ENCODE measurements at regions not wholly inside any gene's neighbourhood (a gene's known extent, or its start where the extent isn't known, plus 50 kb on each side); places are given as distances from the start of the nearest gene placed in this dataset.

GRCh38 chr1:58409336-58409735, 137.2 kb downstream of the OMA1 start:
- TF ChIP-seq JUNB (CRISPR knock-in tag; conservative IDR thresholded peaks at IDR 0.05) (no peak), CEBPB (tag; IDR thresholded peaks at IDR 0.05) (no peak), ZNF280B (CRISPR knock-in tag; IDR thresholded peaks at IDR 0.05) (no peak), EZH2 (IDR thresholded peaks at IDR 0.05; ENCODE audit: borderline replicate concordance, low read depth, low read length) (no peak), LARP7 (IDR thresholded peaks at IDR 0.05) (no peak), SAFB2 (IDR thresholded peaks at IDR 0.05; ENCODE audit: borderline replicate concordance, low read depth, low read length, severe bottlenecking) (no peak), MTA3 (IDR thresholded peaks at IDR 0.05; ENCODE audit: borderline replicate concordance) (no peak), ZNF75A (CRISPR knock-in tag; IDR thresholded peaks at IDR 0.05) (no peak), CTCF (IDR thresholded peaks at IDR 0.05 in 2 of 3, conservative IDR thresholded peaks at IDR 0.05 in 1 of 3; ENCODE audit: insufficient read depth in 2 of 3, low read depth in 1 of 3, low read length in 3 of 3) (no peak), POLR2G (IDR thresholded peaks at IDR 0.05; ENCODE audit: low read depth, low read length) (no peak), MAZ (CRISPR knock-in tag; conservative IDR thresholded peaks at IDR 0.05 in 1 of 2, IDR thresholded peaks at IDR 0.05 in 1 of 2) (no peak), GABPA (tag; conservative IDR thresholded peaks at IDR 0.05; ENCODE audit: low read depth) (no peak), POLR2AphosphoS5 (IDR thresholded peaks at IDR 0.05; ENCODE audit: control insufficient read depth, insufficient read depth, low read depth, low read length) (no peak)

All from K562 (cell line).